Muscle of arm (tissue), 1 donor: ENCODE measurements at regions not wholly inside any gene's neighbourhood (a gene's known extent, or its start where the extent isn't known, plus 50 kb on each side); places are given as distances from the start of the nearest gene placed in this dataset.
"Not testable (repeated sequence)": the region's sequence is repeated elsewhere in the genome, so short reads cannot be mapped to it uniquely, and the experiment has no call there.

Experiments
- DNase-seq: peaks from one replicate; pipeline ENCODE4 v3.0.0-alpha.2; 2013

DNA sequence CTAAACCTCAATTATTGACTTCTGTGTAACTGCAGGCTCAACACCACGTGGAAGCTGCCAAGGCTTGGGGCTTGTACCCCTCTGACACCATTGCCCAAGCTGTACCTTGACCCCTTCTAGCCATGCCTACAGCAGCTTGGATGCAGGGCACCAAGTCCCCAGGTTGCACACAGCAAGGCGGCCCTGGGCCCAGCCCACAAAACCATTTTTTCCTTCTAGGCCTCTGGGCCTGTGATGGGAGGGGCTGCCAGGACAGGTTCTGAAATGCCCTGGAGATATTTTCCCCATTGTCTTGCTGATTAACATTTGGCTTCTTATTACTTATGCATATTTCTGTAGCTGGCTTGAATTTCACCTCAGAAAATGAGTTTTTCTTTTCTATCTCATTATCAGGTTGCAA lies 610.0 kb upstream of the LRRN3 start:
- DNase-seq: no peak

GRCh38 chr7:110483553-110483952 lies 607.4 kb upstream of the LRRN3 start:
- DNase-seq: no peak

DNA sequence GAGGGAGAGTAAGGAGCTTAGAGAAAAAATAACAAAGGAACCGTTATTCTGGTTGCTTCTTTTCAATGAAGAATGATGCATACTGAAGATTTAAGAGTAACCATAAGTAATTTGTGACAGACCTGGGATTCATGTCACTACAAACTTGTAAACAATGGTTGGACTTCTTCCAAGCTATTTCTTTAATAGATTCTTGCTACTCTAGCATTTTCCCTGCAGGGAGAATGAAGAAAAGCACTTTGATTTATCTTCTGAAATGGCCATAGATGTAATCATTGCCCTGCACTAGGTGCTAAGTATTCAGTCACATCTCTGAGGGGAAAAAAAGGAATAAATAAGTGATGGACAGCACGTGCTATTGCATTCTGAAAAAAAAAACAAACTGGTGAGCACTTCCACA lies 606.6 kb upstream of the LRRN3 start:
- DNase-seq: no peak

GRCh38 chr7:110486549-110486948 lies 604.4 kb upstream of the LRRN3 start:
- no peak for DNase-seq

- no peak for DNase-seq
Measured at GRCh38 chr7:110502888-110503465, 588.0 kb upstream of the LRRN3 start.

DNA sequence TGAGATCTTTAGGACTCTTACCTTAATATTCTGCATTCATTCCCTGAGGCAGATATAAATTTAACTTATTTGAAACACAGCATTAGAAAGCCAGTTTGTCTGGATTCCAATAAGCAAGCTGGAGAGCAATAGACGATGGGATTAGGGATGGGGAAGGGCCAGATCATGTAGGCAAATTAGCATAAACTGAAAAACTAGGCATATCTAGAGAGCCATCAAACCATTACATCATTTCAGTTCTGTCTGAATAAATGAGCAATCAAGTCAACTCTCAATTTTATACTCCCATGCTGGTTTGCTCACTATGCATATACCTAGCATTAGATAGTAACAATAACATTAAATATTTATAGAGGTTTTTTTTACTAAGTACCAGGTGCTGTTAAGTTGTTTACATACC lies 583.6 kb upstream of the LRRN3 start:
- no peak for DNase-seq

GRCh38 chr7:110507832-110508231 lies 583.1 kb upstream of the LRRN3 start:
- DNase-seq: no peak

DNA sequence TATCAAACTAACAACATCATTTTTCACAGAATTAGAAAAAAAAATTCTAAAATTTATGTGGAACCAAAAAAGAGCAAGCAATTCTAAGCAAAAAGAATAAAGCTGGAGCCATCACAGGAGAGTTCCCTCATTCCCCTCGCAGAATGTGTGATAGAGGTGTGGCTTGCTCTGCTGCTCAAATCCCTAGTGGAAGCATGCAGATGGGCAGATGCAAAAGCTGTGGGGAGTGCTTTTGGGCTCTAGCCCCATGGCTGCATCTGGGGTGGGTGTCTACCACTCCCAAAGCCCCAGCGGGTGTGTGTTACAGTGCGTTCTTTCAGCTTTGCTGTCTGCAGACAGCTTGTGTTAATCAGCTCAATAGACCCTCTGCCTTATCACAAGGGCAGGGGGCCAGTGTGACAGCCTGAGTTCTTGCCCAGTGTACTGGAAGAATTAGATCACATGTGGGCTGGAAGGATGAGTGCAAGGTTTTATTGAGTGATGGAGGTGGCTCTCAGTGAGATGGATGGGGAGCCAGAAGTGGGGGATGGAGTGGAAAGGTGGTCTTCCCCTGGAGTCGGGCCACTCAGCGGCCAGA lies 575.9 kb upstream of the LRRN3 start:
- not testable (repeated sequence) for DNase-seq

- DNase-seq: no peak
Measured at GRCh38 chr7:110519851-110520250, 571.1 kb upstream of the LRRN3 start.

GRCh38 chr7:110521357-110521911 lies 569.5 kb upstream of the LRRN3 start:
- no peak for DNase-seq

DNA sequence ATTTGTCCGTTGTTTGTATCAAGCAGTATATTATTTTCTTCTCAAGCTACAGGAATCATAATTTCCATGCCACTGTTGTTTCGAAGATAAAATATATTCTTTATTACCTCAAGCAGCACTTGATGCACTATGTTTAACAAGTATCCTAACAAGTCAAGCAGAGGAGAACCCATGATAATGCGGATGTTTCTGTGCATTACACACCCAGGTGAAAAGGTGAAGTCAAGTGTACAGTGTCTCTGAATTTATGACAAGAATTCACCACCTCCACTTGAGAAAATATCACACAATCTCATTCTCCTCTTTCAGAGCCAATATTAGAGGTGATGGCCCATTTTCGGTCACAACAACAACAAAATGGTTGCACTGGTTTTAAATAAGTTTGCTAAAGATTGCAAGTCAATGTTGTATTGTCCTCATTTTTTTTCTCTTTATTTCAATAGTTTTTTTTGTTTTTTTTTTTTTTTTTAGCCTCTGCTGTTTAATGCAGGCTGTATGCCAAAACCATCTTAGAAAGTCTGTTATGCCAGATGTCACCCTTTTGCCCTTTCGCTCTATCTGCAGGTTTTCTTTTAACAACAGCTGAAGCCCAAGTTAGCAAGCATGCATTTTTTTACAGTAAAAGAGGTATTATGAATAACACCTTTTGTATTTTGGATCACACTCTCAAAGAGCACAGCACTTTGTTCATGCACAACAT lies 568.7 kb upstream of the LRRN3 start:
- peak; percentile 11 for DNase-seq

GRCh38 chr7:110522761-110523200 lies 568.1 kb upstream of the LRRN3 start:
- peak; percentile 25 for DNase-seq

DNA sequence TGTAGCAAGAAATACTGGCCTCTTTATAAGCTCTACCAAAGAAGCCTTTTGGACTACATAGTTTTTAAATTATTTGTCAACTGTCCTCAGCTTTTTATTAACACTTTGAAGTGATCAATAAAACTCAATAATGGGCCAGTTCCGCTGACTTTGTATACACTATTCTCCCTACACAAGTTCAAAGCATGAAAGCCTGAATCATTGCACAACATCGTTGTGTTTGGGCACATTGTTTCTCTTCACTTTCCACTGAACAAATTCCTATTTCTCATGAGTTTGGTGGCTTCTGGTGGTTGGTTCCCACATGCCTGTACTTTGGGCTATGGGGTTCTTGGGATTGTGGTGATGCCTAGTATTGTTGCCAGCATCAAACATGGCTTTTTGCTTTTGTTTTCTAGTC lies 561.8 kb upstream of the LRRN3 start:
- no peak for DNase-seq

DNA sequence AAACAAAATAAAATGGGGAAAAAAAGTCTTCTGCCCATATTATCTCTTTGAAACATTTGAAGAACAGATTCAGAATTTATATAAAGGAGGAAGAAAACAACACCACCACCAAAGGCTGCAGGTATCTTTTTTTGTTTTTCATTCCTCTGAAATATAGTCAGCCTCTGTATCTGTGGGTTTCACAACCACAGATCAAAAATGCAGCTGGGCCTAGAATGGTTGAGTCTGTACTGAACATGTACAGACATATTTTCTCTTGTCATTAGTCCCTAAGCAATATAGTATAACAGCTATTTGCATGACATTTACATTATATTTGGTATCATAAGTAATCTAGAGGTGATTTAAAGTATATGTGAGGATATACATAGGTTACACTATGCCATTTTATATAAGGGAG lies 559.7 kb upstream of the LRRN3 start:
- no peak for DNase-seq

GRCh38 chr7:110534241-110534931 lies 556.5 kb upstream of the LRRN3 start:
- no peak for DNase-seq

- DNase-seq: no peak
Measured at GRCh38 chr7:110539216-110539615, 551.7 kb upstream of the LRRN3 start.

DNA sequence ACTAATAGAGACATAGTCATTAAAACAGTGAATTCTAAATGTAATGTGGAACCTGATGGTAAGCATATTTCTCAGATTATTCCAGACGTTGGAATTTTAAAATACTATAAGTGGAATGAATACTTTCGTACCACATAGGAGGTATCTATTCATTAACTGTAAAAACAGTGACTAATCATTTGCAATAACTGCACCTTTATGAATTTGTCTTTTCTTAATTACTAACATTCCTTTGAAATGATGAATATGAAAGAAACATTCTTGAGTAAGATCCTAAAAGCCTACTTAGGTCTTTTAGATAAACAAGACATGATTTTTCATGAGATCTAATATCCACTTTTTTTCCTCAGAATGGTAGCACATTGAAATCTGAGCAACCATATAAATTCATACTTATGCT lies 549.0 kb upstream of the LRRN3 start:
- no peak for DNase-seq

- DNase-seq: no peak
Measured at GRCh38 chr7:110544194-110544593, 546.7 kb upstream of the LRRN3 start.

GRCh38 chr7:110548372-110548771 lies 542.6 kb upstream of the LRRN3 start:
- no peak for DNase-seq

- DNase-seq: no peak
Measured at GRCh38 chr7:110557136-110557535, 533.8 kb upstream of the LRRN3 start.

DNA sequence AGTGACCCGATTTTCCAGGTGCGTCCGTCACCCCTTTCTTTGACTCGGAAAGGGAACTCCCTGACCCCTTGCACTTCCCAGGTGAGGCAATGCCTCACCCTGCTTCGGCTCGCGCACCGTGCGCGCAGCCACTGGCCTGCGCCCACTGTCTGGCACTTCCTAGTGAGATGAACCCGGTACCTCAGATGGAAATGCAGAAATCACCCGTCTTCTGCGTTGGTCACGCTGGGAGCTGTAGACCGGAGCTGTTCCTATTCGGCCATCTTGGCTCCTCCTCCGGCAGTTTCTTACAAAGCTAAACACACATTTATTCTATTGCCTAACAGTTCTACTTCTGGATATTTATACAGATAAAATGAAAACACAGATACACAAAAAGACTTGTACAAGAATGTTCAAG lies 527.6 kb upstream of the LRRN3 start:
- not testable (repeated sequence) for DNase-seq

- DNase-seq: peak; percentile 12
Measured at GRCh38 chr7:110564246-110564645, 526.7 kb upstream of the LRRN3 start.

GRCh38 chr7:110568388-110568787 lies 522.5 kb upstream of the LRRN3 start:
- DNase-seq: no peak
